Brain pericyte (primary cell): ENCODE measurements at regions not wholly inside any gene's neighbourhood (a gene's known extent, or its start where the extent isn't known, plus 50 kb on each side); places are given as distances from the start of the nearest gene placed in this dataset.
A peak's percentile ranks its signal among the peaks of the same experiment; 100 is the strongest.
"Not testable (repeated sequence)": the region's sequence is repeated elsewhere in the genome, so short reads cannot be mapped to it uniquely, and the experiment has no call there.

Experiments used
- DNase-seq: peaks from one replicate; pipeline ENCODE4 v3.0.0-alpha.2; 2012; ENCODE audit warnings: low read depth, low spot score

GRCh38 chr4:123536225-123536624 lies 139.6 kb downstream of the SPRY1 start:
- DNase-seq = no peak

- DNase-seq = not testable (repeated sequence)
Observed at GRCh38 chr4:123537906-123538402, 141.4 kb downstream of the SPRY1 start.

- no peak for DNase-seq
Observed at GRCh38 chr4:123545667-123546572, 149.3 kb downstream of the SPRY1 start.

DNA sequence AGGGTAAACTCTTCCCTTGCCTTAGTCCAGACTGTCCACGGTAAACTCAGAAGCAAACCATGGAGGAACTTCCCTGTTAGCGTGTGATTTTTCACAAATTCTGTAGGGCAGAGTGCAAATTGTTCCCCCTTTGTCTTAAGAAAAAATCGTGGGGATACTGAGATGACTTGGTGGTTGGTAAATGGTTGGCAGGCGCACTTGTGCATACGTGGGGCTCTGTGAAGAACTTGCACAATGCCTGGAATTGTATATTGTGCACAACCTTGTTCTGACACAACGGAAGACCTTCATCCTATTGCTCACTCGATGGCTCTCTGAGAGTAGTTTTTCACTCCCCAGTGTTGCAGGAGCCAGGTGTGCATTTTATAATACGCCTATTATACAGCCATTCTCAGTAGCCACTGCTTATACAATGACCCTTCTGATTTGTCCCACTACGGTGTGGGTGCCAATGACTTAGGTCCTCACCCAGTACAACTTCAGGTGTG lies 150.0 kb downstream of the SPRY1 start:
- DNase-seq = no peak

GRCh38 chr4:123547216-123548165 lies 150.9 kb downstream of the SPRY1 start:
- DNase-seq = no peak

DNA sequence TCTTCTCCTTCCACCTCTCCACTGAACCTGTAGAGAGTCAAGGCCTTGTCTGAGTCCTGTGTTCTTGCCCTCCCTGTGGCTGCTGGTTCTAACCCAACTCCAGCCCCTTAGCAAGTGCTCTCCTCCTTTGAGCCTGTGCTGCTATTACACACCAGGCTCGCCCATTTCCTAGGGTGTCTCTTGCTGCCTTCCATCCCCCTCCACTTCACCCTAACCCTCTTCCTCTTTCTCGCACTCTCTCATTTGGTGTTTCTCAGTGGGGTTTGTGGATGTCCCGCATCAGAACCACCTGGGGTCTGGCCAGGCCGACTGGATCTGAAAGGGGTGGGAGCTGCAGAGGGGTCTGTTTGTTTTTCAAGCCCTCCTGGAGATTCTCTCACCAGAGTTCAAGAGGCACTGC lies 156.7 kb downstream of the SPRY1 start:
- DNase-seq = no peak

DNA sequence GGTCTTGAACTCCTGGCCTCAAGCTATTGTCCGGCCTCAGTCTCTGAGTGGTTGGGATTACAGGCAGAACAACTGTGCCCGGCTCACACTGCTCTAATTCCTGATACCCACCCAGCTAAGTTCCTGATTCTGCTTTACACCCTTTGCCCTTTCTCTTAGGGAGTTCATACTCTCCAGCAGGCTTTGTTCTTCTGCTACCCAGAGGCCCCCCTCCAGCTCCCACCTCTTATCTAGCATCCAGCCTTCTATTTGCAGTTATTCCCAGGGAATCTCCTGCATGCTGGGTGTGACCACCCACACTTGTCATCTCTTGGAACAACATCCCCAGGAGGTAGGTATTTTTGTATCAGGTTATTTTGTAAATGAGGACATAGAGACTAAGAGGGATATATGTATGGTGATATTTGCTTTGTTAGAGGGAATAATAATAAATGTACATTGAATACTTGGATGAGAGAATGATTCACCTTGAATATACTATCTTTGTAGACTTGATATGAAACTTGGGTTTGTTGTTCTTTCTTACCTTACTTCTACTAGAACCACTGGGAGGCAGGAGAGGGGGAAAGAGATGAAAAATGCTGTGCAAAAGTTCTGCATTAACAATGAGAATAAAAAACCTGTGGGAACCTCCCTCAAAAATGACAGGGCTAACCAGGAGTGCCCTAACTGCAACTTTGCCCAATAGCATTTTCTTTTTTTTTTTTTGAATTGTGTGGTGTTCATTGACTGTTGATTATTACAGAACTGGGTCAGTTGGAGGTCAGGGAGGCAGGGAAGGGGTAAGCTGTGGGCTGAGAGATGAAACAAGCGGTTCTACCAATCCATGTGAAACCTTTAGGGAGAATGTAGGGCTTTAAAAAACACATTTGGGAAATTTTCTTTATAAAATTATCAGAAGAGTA lies 157.4 kb downstream of the SPRY1 start:
- no peak for DNase-seq

DNA sequence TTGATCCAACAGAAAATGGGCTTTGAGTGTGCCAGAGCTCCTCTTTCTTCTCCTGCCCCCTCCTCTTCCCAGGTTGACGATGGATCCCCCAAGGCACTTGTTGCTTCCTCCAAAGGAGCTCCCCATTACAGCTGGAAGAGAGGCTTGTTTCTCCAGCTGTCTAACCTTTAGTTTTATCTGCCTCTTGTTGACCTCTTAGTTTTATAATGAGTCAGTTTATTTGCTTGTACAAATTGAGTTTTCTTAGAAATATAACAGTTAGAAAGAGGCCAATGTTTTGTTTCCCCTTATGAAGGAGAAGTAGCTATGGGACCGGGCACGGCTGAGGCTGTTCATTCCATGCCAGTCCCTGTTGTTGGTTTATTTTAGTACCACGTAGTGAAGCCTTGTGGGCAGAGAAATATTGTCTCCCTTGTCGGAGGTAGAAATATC lies 158.2 kb downstream of the SPRY1 start:
- peak; percentile 53 for DNase-seq

DNA sequence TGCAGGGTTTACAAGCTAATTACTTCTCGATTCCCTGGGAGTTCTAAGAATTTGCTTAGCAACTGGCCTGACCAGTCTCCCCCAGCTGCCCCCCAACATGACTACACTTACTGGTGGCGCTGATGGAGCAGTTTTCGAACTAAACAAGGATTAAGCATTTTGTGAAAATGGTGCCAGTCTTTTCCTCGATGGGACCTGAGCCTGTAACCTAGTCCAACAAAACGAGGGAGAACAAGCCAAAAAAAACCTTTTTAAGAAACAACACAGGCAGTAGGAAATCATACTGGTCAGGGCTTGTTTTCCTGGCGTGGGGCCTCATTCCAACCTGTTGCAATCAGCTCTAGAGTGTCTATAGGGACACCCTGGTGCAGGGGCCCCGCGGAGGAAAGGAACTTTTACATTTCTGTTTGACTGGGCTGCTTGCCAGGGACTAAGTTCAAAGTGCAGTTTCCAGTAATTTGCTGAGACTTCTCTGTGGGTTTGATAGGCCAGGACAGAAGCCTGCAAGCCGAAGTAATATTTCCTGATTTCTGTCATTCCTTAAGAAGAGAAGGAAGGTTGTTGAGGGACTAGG lies 158.7 kb downstream of the SPRY1 start:
- peak; percentile 91 for DNase-seq

- DNase-seq = no peak
Observed at GRCh38 chr4:123555807-123556273, 159.2 kb downstream of the SPRY1 start.

DNA sequence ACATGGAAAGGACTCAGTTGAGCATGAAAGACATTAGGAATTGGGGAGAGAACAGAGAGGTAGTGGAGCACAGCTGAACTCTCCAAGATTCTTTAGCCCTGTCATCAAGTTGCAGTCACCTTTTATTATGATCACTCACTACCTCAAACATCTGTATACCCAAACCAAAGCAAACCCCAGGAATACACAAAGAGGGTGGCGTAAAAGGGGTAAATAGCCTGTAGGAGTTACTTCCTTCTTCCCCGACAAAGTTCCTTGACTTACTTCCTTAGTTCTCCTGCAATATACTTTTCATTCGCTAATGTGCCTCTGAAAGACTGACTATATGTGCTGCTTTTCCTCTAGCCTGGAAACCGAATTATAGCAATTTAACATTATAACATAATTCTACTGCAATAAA lies 159.9 kb downstream of the SPRY1 start:
- DNase-seq = no peak

- DNase-seq = no peak
Observed at GRCh38 chr4:123557857-123558536, 161.4 kb downstream of the SPRY1 start.

DNA sequence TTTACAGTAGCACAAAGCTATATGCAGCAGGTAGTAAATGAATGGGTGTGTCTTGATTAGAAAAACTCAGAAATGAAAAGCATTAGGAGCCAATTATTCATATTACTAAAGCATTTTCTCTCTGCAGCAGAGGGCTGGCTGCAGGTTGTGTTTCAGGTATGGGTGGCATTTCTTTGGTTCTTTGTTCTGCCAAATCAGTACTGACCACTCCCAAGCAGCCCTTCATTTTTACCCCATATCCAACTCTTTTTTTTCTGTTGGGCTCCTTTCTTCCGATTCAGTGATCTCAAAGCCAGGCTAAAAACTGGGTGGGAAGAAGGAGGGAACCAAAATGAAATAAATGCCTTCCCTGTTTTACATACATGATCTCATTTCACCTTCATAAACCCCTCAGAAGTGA lies 162.3 kb downstream of the SPRY1 start:
- no peak for DNase-seq

DNA sequence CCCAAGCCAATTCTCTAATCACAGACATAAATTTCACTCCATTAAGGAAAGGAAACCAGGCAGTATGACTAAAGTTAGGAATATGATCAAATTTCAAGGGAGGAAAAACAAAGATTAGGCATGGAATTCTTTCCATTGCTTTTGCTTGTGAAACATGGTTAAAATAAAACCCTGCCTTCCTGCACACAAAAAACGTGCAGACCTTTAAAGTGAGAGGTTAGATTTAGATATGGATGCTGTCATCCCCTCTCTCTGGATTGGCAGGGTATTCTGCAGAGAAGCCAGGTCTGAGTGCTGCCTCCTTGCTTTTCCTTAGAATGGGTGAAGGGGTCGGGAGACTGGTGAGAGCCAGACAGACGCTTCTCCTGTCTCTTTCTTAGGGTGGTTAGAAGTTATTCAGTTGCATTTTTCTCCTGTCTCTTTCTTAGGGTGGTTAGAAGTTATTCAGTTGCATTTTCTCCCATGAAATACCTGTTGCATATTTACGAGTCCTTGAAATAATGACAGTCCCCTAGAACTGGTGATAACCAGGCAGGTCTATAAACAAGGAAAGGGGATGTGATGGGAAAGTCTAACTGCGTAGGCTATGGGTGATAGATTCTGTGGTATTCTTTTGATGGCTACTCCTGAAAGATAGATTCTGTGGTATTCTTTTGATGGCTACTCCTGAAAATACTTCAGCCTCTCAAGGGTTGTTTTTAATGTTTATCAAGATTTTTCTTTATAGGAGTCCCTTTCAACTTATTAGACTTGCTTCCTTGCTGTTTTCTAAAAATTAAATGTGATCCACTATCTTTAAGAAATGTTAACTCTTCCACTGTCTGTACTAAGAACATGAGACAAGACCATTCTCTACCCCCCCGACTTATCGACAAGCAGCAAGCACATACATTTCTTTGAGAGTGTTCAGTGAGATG lies 163.6 kb downstream of the SPRY1 start:
- DNase-seq = no peak

DNA sequence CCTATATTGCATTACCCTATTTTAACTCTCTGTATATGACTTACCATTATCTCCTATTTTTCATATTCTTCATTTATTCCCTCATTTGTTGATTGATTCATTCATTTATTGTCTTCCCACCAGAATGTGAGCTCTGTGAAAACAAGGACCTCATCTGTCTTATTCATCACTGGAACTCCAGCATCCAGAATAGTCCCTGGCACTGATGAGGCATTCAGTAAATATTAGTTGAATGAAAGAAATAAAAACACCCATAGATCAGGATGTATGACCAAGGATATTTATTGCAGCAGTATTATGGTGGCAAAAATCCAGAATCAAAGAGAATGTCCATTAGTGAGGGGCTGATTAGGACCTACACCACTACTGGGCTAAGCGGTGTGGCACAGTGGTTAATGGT lies 164.9 kb downstream of the SPRY1 start:
- no peak for DNase-seq

DNA sequence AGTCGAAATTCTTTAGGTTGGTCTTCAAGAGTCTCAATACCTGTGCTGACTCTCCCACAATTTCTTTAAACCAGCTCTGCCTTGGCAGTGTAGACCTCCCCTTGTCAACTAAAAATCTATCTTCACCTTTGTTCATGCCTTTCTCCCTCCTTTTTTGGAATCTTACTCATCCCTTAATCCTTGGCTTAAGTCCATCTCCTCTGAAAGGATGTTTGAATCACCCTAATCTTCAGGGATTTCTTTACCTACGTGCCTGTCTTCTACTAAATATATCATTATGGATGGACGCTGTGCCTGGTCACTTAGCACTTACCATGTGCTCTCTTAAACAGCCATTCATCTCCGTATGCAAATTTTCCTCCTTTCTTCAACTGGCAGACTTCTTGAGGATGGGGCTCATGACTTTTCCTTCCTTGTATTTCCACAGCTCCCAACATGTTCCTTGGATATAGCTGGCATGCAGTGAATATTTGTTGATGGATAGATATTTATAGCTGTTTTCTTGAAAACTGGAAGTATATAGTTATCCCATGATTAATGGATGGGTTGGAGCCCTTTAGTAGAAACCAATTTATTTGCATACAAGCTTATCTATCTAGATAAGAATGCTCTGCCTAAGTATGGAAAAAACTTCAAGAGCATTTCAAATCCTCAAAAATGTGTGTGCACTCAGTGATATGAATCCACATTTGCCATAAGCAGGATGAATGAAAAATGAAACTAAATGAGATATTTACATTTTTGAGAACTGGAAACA lies 166.6 kb downstream of the SPRY1 start:
- DNase-seq = no peak

DNA sequence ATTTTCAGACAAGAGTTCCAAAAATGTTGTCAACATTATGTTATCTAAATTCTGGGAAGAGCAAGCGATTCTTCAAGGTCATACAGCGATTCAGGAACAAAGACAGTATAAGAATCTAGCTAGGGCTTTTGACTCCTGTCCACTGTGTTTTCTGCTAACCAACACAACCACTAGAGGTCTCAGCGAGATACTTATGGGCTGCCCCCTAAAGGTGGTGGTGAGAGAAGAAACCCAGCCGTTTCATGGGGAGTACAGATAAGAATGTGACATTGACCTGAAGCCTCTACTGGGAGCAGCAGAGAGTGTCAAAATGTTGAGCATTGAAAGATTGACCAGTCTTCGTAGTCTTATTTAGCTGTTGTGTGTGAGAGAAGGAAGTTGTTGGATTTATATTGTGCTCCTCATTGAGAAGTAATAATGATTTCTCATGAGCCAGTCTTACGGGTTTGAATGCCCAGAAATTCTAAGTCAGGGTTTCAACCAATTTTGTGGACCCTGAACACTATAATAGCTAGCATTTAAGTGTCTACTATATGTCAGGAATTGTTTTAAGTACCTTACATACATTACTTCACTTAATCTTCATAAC lies 168.3 kb downstream of the SPRY1 start:
- no peak for DNase-seq

DNA sequence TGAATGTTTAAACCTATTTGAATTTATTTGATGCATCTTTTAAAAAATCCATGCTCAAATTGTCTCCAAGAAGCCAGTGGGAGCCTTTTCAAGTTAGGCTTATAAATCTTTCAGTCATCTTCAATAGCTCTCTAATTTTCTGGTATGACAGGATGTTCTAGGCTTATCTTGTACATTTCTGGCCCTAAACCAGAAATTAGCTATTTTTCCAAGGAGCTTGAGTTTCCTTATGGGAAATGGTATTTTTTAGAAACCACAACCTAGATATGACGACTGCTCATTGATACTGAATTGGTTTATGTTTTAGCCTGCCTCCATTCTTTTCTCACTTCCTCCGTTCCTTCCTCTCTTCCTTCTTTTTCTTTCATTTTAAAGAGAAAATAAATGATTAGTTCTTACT lies 172.3 kb downstream of the SPRY1 start:
- no peak for DNase-seq
